ENCODE measurements at regions not wholly inside any gene's neighbourhood (a gene's known extent, or its start where the extent isn't known, plus 50 kb on each side); places are given as distances from the start of the nearest gene placed in this dataset.

- no peak overlapping the region for H3K27ac ChIP-seq (replicated peaks; ENCODE audit: low read length)
- no peak overlapping the region for H4K91ac ChIP-seq (ENCODE audit: low read depth, low read length, poor library complexity)
- H3K9me3 ChIP-seq (replicated peaks in 1 of 2; ENCODE audit: control insufficient read depth in 2 of 2, insufficient read depth in 1 of 2, low read depth in 1 of 2, low read length in 2 of 2), result no peaks in the 10 kb centered on the region
- no peak overlapping the region for H2BK12ac ChIP-seq (ENCODE audit: low read length)
- H2BK120ac ChIP-seq (ENCODE audit: low read depth, low read length), result no peak overlapping the region
- WGBS, 2 donors (ENCODE audit: extremely low coverage in 2 of 2, insufficient read length in 2 of 2, insufficient replicate concordance in 1 of 2), result no CpG with 5 or more reads among the region's 3 CpGs
- H3K4me1 ChIP-seq (ENCODE audit: control insufficient read depth in 2 of 2, insufficient read depth in 1 of 2, low read depth in 1 of 2, low read length in 2 of 2), result peaks cover 0 to 2% of the 10 kb centered on the region in 2 donors
- H2AFZ ChIP-seq (ENCODE audit: low read length), result no peak overlapping the region
- H4K8ac ChIP-seq (ENCODE audit: low read depth, low read length), result no peak overlapping the region
- no peak overlapping the region for H3K18ac ChIP-seq (ENCODE audit: low read length)
- H2BK15ac ChIP-seq (ENCODE audit: low read length), result no peak overlapping the region
- no peak for DNase-seq (ENCODE audit: low spot score)
- no peak overlapping the region for H3K4me3 ChIP-seq (ENCODE audit: low read length in 2 of 2)
- no peak overlapping the region for H3K23ac ChIP-seq (ENCODE audit: low read depth, low read length, poor library complexity)
- no peak overlapping the region for H3K4ac ChIP-seq (ENCODE audit: low read length)
- no peak overlapping the region for H3K14ac ChIP-seq (ENCODE audit: low read length)
- H3K79me1 ChIP-seq (ENCODE audit: low read depth, low read length), result no peaks in the 10 kb centered on the region
- H2AK5ac ChIP-seq (ENCODE audit: low read depth, low read length), result no peak overlapping the region
- H3K4me2 ChIP-seq (ENCODE audit: insufficient read depth, low read length, poor library complexity, severe bottlenecking), result no peak overlapping the region
- no peaks in the 10 kb centered on the region for H3K27me3 ChIP-seq (ENCODE audit: control insufficient read depth in 3 of 3, insufficient read depth in 3 of 3, low read depth in 1 of 3, low read length in 3 of 3)
- H2BK5ac ChIP-seq (ENCODE audit: low read length), result no peak overlapping the region
- no peak overlapping the region for H3K9ac ChIP-seq (ENCODE audit: low read depth, low read length, poor library complexity)
- no peaks in the 10 kb centered on the region for H3K36me3 ChIP-seq (replicated peaks in 1 of 2; ENCODE audit: control insufficient read depth in 2 of 2, insufficient read depth in 2 of 2, low read length in 2 of 2)
Measured at GRCh38 chr11:115092516-115092915, 411.7 kb downstream of the CADM1 start.

GRCh38 chr11:115097796-115098408 is 406.3 kb downstream of the CADM1 start:
- H3K18ac ChIP-seq (ENCODE audit: low read length), result no peak overlapping the region
- no peak overlapping the region for H2AK5ac ChIP-seq (ENCODE audit: low read depth, low read length)
- no peaks in the 10 kb centered on the region for H3K36me3 ChIP-seq (replicated peaks in 1 of 2; ENCODE audit: control insufficient read depth in 2 of 2, insufficient read depth in 2 of 2, low read length in 2 of 2)
- H3K27me3 ChIP-seq (ENCODE audit: control insufficient read depth in 3 of 3, insufficient read depth in 3 of 3, low read depth in 1 of 3, low read length in 3 of 3), result no peaks in the 10 kb centered on the region
- DNase-seq (ENCODE audit: low spot score), result no peak
- no peaks in the 10 kb centered on the region for H3K79me1 ChIP-seq (ENCODE audit: low read depth, low read length)
- H3K14ac ChIP-seq (ENCODE audit: low read length), result no peak overlapping the region
- H3K4me1 ChIP-seq (ENCODE audit: control insufficient read depth in 2 of 2, insufficient read depth in 1 of 2, low read depth in 1 of 2, low read length in 2 of 2), result peaks cover 0 to 2% of the 10 kb centered on the region in 2 donors
- no peak overlapping the region for H3K27ac ChIP-seq (replicated peaks; ENCODE audit: low read length)
- no peak overlapping the region for H2BK15ac ChIP-seq (ENCODE audit: low read length)
- H2AFZ ChIP-seq (ENCODE audit: low read length), result no peak overlapping the region
- no CpG with 5 or more reads among the region's 6 CpGs for WGBS, 2 donors (ENCODE audit: extremely low coverage in 2 of 2, insufficient read length in 2 of 2, insufficient replicate concordance in 1 of 2)
- H3K23ac ChIP-seq (ENCODE audit: low read depth, low read length, poor library complexity), result no peak overlapping the region
- no peak overlapping the region for H2BK5ac ChIP-seq (ENCODE audit: low read length)
- H2BK12ac ChIP-seq (ENCODE audit: low read length), result no peak overlapping the region
- no peak overlapping the region for H2BK120ac ChIP-seq (ENCODE audit: low read depth, low read length)
- H4K91ac ChIP-seq (ENCODE audit: low read depth, low read length, poor library complexity), result no peak overlapping the region
- no peak overlapping the region for H3K4ac ChIP-seq (ENCODE audit: low read length)
- no peak overlapping the region for H4K8ac ChIP-seq (ENCODE audit: low read depth, low read length)
- H3K4me2 ChIP-seq (ENCODE audit: insufficient read depth, low read length, poor library complexity, severe bottlenecking), result no peak overlapping the region
- H3K9ac ChIP-seq (ENCODE audit: low read depth, low read length, poor library complexity), result no peak overlapping the region
- no peaks in the 10 kb centered on the region for H3K9me3 ChIP-seq (replicated peaks in 1 of 2; ENCODE audit: control insufficient read depth in 2 of 2, insufficient read depth in 1 of 2, low read depth in 1 of 2, low read length in 2 of 2)
- no peak overlapping the region for H3K4me3 ChIP-seq (ENCODE audit: low read length in 2 of 2)

- no peak overlapping the region for H4K91ac ChIP-seq (ENCODE audit: low read depth, low read length, poor library complexity)
- H2AFZ ChIP-seq (ENCODE audit: low read length), result no peak overlapping the region
- no peak overlapping the region for H2BK12ac ChIP-seq (ENCODE audit: low read length)
- DNase-seq (ENCODE audit: low spot score), result no peak
- H3K4me2 ChIP-seq (ENCODE audit: insufficient read depth, low read length, poor library complexity, severe bottlenecking), result no peak overlapping the region
- H3K36me3 ChIP-seq (replicated peaks in 1 of 2; ENCODE audit: control insufficient read depth in 2 of 2, insufficient read depth in 2 of 2, low read length in 2 of 2), result no peaks in the 10 kb centered on the region
- no peaks in the 10 kb centered on the region for H3K27me3 ChIP-seq (ENCODE audit: control insufficient read depth in 3 of 3, insufficient read depth in 3 of 3, low read depth in 1 of 3, low read length in 3 of 3)
- H2BK5ac ChIP-seq (ENCODE audit: low read length), result no peak overlapping the region
- no peak overlapping the region for H3K27ac ChIP-seq (replicated peaks; ENCODE audit: low read length)
- no peak overlapping the region for H3K9ac ChIP-seq (ENCODE audit: low read depth, low read length, poor library complexity)
- H2BK120ac ChIP-seq (ENCODE audit: low read depth, low read length), result no peak overlapping the region
- no peaks in the 10 kb centered on the region for H3K79me1 ChIP-seq (ENCODE audit: low read depth, low read length)
- no peak overlapping the region for H3K4ac ChIP-seq (ENCODE audit: low read length)
- H2AK5ac ChIP-seq (ENCODE audit: low read depth, low read length), result no peak overlapping the region
- H3K23ac ChIP-seq (ENCODE audit: low read depth, low read length, poor library complexity), result no peak overlapping the region
- H2BK15ac ChIP-seq (ENCODE audit: low read length), result no peak overlapping the region
- no peak overlapping the region for H4K8ac ChIP-seq (ENCODE audit: low read depth, low read length)
- no peak overlapping the region for H3K18ac ChIP-seq (ENCODE audit: low read length)
- no CpG with 5 or more reads among the region's 9 CpGs for WGBS, 2 donors (ENCODE audit: extremely low coverage in 2 of 2, insufficient read length in 2 of 2, insufficient replicate concordance in 1 of 2)
- H3K14ac ChIP-seq (ENCODE audit: low read length), result no peak overlapping the region
- peaks cover 0 to 2% of the 10 kb centered on the region in 2 donors for H3K4me1 ChIP-seq (ENCODE audit: control insufficient read depth in 2 of 2, insufficient read depth in 1 of 2, low read depth in 1 of 2, low read length in 2 of 2)
- no peak overlapping the region for H3K4me3 ChIP-seq (ENCODE audit: low read length in 2 of 2)
- no peaks in the 10 kb centered on the region for H3K9me3 ChIP-seq (replicated peaks in 1 of 2; ENCODE audit: control insufficient read depth in 2 of 2, insufficient read depth in 1 of 2, low read depth in 1 of 2, low read length in 2 of 2)
Measured at GRCh38 chr11:115100706-115101105, 403.5 kb downstream of the CADM1 start.

- H2BK5ac ChIP-seq (ENCODE audit: low read length), result no peak overlapping the region
- no peaks in the 10 kb centered on the region for H3K9me3 ChIP-seq (replicated peaks in 1 of 2; ENCODE audit: control insufficient read depth in 2 of 2, insufficient read depth in 1 of 2, low read depth in 1 of 2, low read length in 2 of 2)
- no peak overlapping the region for H2BK15ac ChIP-seq (ENCODE audit: low read length)
- no peak overlapping the region for H3K4ac ChIP-seq (ENCODE audit: low read length)
- no peaks in the 10 kb centered on the region for H3K36me3 ChIP-seq (replicated peaks in 1 of 2; ENCODE audit: control insufficient read depth in 2 of 2, insufficient read depth in 2 of 2, low read length in 2 of 2)
- H3K14ac ChIP-seq (ENCODE audit: low read length), result no peak overlapping the region
- H3K27ac ChIP-seq (replicated peaks; ENCODE audit: low read length), result no peak overlapping the region
- no CpG with 5 or more reads among the region's 7 CpGs for WGBS, 2 donors (ENCODE audit: extremely low coverage in 2 of 2, insufficient read length in 2 of 2, insufficient replicate concordance in 1 of 2)
- H2AFZ ChIP-seq (ENCODE audit: low read length), result no peak overlapping the region
- no peak overlapping the region for H2BK12ac ChIP-seq (ENCODE audit: low read length)
- H3K4me3 ChIP-seq (ENCODE audit: low read length in 2 of 2), result no peak overlapping the region
- no peaks in the 10 kb centered on the region for H3K4me1 ChIP-seq (ENCODE audit: control insufficient read depth in 2 of 2, insufficient read depth in 1 of 2, low read depth in 1 of 2, low read length in 2 of 2)
- no peak overlapping the region for H4K8ac ChIP-seq (ENCODE audit: low read depth, low read length)
- H2BK120ac ChIP-seq (ENCODE audit: low read depth, low read length), result no peak overlapping the region
- no peak overlapping the region for H2AK5ac ChIP-seq (ENCODE audit: low read depth, low read length)
- H3K18ac ChIP-seq (ENCODE audit: low read length), result no peak overlapping the region
- H4K91ac ChIP-seq (ENCODE audit: low read depth, low read length, poor library complexity), result no peak overlapping the region
- no peaks in the 10 kb centered on the region for H3K79me1 ChIP-seq (ENCODE audit: low read depth, low read length)
- no peak overlapping the region for H3K23ac ChIP-seq (ENCODE audit: low read depth, low read length, poor library complexity)
- H3K9ac ChIP-seq (ENCODE audit: low read depth, low read length, poor library complexity), result no peak overlapping the region
- peaks cover 0 to 17% (median 0%) of the 10 kb centered on the region in 3 experiments for H3K27me3 ChIP-seq (ENCODE audit: control insufficient read depth in 3 of 3, insufficient read depth in 3 of 3, low read depth in 1 of 3, low read length in 3 of 3)
- H3K4me2 ChIP-seq (ENCODE audit: insufficient read depth, low read length, poor library complexity, severe bottlenecking), result no peak overlapping the region
- no peak for DNase-seq (ENCODE audit: low spot score)
Measured at GRCh38 chr11:115103921-115104320, 400.3 kb downstream of the CADM1 start.

All from neuronal stem cell (in vitro differentiated cells).